Neural progenitor cell (in vitro differentiated cells): ENCODE measurements at regions not wholly inside any gene's neighbourhood (a gene's known extent, or its start where the extent isn't known, plus 50 kb on each side); places are given as distances from the start of the nearest gene placed in this dataset.

Source experiments
- DNase-seq: peaks from one replicate; pipeline ENCODE4 v3.0.0-alpha.2; 2016; ENCODE audit warnings: low spot score
- H2AFZ ChIP-seq: fragments of 200-600 bp; sonication (generic); replicated peaks from 2 replicates; pipeline ENCODE4 v1.6.1; 2016; ENCODE audit warnings: antibody characterized with exemption
- H3F3A ChIP-seq: fragments of 200-600 bp; sonication (generic); 2 replicates; pipeline ENCODE4 v1.6.1; 2016; ENCODE audit warnings: antibody characterized with exemption, low read depth
- H3K27ac ChIP-seq: fragments of 200-600 bp; sonication (generic); 2 replicates; pipeline ENCODE4 v1.5.1; 2016; ENCODE audit warnings: mild to moderate bottlenecking
- H3K27me3 ChIP-seq: fragments of 200-600 bp; sonication (generic); 2 replicates; pipeline ENCODE4 v1.6.1; 2016; ENCODE audit warnings: mild to moderate bottlenecking, moderate library complexity
- H3K36me3 ChIP-seq: fragments of 200-600 bp; sonication (generic); 2 replicates; pipeline ENCODE4 v1.5.1; 2016
- H3K4me1 ChIP-seq: fragments of 200-600 bp; sonication (generic); 2 replicates; pipeline ENCODE4 v1.6.1; 2016; ENCODE audit warnings: mixed run types
- H3K4me2 ChIP-seq: fragments of 200-600 bp; sonication (generic); 2 replicates; pipeline ENCODE4 v1.6.1; 2016
- H3K4me3 ChIP-seq: fragments of 200-600 bp; sonication (generic); 2 replicates; pipeline ENCODE4 v1.5.1; 2016
- H3K79me2 ChIP-seq: fragments of 200-600 bp; sonication (generic); 2 replicates; pipeline ENCODE4 v1.6.1; 2016; ENCODE audit warnings: low read depth
- H3K9ac ChIP-seq: fragments of 200-600 bp; sonication (generic); 2 replicates; pipeline ENCODE4 v1.6.1; 2016
- H3K9me3 ChIP-seq: fragments of 200-600 bp; sonication (generic); 2 replicates; pipeline ENCODE4 v1.5.1; 2016; ENCODE audit warnings: low read depth
- H4K20me1 ChIP-seq: fragments of 200-600 bp; sonication (generic); 2 replicates; pipeline ENCODE4 v1.6.1; 2016; ENCODE audit warnings: low read depth
- H3K27ac Mint-ChIP-seq: 3 replicates; pipeline ENCODE4 v1.8.0; 2021; ENCODE audit warnings: mixed read lengths
- H3K27me3 Mint-ChIP-seq: 2 replicates; pipeline ENCODE4 v1.8.0; 2022; ENCODE audit warnings: low read depth, mild to moderate bottlenecking, inconsistent platforms, moderate library complexity, mixed read lengths; ENCODE audit not compliant: insufficient read depth
- H3K36me3 Mint-ChIP-seq: 3 replicates; pipeline ENCODE4 v1.8.0; 2021; ENCODE audit warnings: mixed read lengths
- H3K4me1 Mint-ChIP-seq: 3 replicates; pipeline ENCODE4 v1.8.0; 2021; ENCODE audit warnings: mixed read lengths
- H3K4me3 Mint-ChIP-seq: 3 replicates; pipeline ENCODE4 v1.8.0; 2021; ENCODE audit warnings: mild to moderate bottlenecking, moderate library complexity, mixed read lengths
- H3K9me3 Mint-ChIP-seq: 3 replicates; pipeline ENCODE4 v1.8.0; 2020; ENCODE audit warnings: mixed read lengths
- EZH2 ChIP-seq: fragments of 200-600 bp; sonication (generic); IDR thresholded peaks from 2 replicates; pipeline ENCODE4 v1.6.1; 2017; ENCODE audit warnings: antibody characterized with exemption, mild to moderate bottlenecking, moderate library complexity
- EZH2phosphoT487 ChIP-seq: fragments of 200-600 bp; sonication (generic); IDR thresholded peaks from 2 replicates; pipeline ENCODE4 v1.6.1; 2017; ENCODE audit warnings: antibody characterized with exemption
- TF ChIP-seq, protein P1 (sequence below): fragments of 200-600 bp; sonication (generic); IDR thresholded peaks from 2 replicates; pipeline ENCODE4 v1.5.1; 2017; ENCODE audit warnings: antibody characterized with exemption, mild to moderate bottlenecking

DNA sequence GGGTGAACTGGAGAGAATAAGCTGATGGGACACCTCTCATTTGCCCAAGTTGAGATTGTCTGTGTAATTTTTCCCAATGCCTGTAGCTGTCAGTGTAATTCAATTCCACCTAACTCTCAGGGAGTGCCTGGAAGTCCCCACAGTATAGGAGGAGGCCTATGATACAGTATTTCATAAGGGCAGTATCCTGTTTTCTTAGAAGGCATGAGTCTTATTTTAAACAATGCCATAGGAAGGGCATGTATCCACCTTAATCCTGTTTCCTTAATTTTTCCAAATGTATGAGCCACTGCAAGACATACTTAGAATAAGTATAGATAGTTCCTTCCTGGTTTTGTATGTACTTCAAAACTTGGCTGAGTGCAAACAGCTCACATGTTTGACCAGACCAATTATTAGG, 226.6 kb upstream of the USP9Y start:
- H4K20me1 ChIP-seq: no peaks in the 10 kb centered on the region
- no peak overlapping the region for H3K9ac ChIP-seq
- no peak overlapping the region for H3K4me2 ChIP-seq
- Mint-ChIP-seq H3K27me3 (no peaks in the 10 kb centered on the region), H3K4me1 (no peaks in the 10 kb centered on the region), H3K4me3 (no peak overlapping the region), H3K36me3 (no peaks in the 10 kb centered on the region), H3K27ac (no peak overlapping the region), H3K9me3 (no peaks in the 10 kb centered on the region)
- no peaks in the 10 kb centered on the region for H3K27me3 ChIP-seq
- TF ChIP-seq EZH2phosphoT487: no peak
- H3K9me3 ChIP-seq: no peaks in the 10 kb centered on the region
- H3K79me2 ChIP-seq: no peaks in the 10 kb centered on the region
- H3K27ac ChIP-seq: no peak overlapping the region
- H3F3A ChIP-seq: no peaks in the 10 kb centered on the region
- H2AFZ ChIP-seq: no peak overlapping the region
- DNase-seq: no peak
- no peaks in the 10 kb centered on the region for H3K36me3 ChIP-seq
- H3K4me3 ChIP-seq: no peak overlapping the region
- H3K4me1 ChIP-seq: no peaks in the 10 kb centered on the region

DNA sequence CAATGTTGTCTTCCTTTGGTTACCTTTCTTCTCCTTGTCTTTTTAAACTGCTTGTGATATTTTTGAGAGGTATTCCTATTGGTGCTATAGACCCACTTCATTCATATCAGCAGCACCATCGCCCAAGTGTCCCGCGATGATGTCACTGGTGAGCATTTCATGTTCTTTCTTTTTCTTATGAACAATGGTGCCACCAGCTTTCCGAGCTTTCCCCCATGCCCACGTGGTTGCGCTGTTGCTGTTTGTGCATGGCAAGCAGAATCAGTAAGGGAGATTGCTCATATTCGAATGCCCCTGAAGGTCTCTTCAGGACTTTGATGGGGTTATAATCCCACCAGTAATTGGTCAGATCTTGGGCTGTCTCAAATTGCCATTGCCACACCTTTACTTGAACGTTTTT, 221.6 kb upstream of the USP9Y start:
- Histone ChIP-seq H3K9me3 (no peaks in the 10 kb centered on the region), H3K4me3 (no peak overlapping the region), H3K27me3 (no peaks in the 10 kb centered on the region), H2AFZ (no peak overlapping the region), H3K79me2 (no peaks in the 10 kb centered on the region), H3K36me3 (no peaks in the 10 kb centered on the region), H3K4me1 (no peaks in the 10 kb centered on the region), H3K27ac (no peak overlapping the region), H3K9ac (no peak overlapping the region), H4K20me1 (no peaks in the 10 kb centered on the region), H3F3A (no peaks in the 10 kb centered on the region), H3K4me2 (no peak overlapping the region)
- DNase-seq: no peak
- Mint-ChIP-seq H3K9me3 (no peaks in the 10 kb centered on the region), H3K27ac (no peak overlapping the region), H3K4me3 (no peak overlapping the region), H3K27me3 (no peaks in the 10 kb centered on the region), H3K36me3 (no peaks in the 10 kb centered on the region), H3K4me1 (no peaks in the 10 kb centered on the region)
- TF ChIP-seq EZH2phosphoT487 (no peak), EZH2 (no peak)
- TF ChIP-seq, protein P1, sequence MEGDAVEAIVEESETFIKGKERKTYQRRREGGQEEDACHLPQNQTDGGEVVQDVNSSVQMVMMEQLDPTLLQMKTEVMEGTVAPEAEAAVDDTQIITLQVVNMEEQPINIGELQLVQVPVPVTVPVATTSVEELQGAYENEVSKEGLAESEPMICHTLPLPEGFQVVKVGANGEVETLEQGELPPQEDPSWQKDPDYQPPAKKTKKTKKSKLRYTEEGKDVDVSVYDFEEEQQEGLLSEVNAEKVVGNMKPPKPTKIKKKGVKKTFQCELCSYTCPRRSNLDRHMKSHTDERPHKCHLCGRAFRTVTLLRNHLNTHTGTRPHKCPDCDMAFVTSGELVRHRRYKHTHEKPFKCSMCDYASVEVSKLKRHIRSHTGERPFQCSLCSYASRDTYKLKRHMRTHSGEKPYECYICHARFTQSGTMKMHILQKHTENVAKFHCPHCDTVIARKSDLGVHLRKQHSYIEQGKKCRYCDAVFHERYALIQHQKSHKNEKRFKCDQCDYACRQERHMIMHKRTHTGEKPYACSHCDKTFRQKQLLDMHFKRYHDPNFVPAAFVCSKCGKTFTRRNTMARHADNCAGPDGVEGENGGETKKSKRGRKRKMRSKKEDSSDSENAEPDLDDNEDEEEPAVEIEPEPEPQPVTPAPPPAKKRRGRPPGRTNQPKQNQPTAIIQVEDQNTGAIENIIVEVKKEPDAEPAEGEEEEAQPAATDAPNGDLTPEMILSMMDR: no peak

DNA sequence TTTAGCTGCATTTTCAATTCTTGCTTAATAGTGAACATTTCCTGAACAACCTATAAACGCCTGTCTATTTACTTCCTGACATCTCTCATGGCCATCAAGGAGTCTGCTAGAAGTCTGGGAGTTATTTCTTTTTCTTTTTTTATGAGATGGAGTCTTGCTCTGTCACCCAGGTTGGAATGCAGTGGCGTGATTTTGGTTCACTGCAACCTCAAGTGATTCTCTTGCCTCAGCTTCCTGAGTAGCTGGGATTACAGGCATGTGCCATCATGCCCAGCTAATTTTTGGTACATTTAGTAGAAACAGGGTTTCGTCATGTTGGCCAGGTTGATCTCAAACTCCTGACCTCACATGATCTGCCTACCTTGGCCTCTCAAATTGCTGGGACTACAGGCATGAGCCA, 217.6 kb upstream of the USP9Y start:
- H3K36me3 Mint-ChIP-seq: no peaks in the 10 kb centered on the region
- TF ChIP-seq EZH2phosphoT487: no peak
- no peak for TF ChIP-seq EZH2
- TF ChIP-seq, protein P1: no peak
- H4K20me1 ChIP-seq: no peaks in the 10 kb centered on the region

DNA sequence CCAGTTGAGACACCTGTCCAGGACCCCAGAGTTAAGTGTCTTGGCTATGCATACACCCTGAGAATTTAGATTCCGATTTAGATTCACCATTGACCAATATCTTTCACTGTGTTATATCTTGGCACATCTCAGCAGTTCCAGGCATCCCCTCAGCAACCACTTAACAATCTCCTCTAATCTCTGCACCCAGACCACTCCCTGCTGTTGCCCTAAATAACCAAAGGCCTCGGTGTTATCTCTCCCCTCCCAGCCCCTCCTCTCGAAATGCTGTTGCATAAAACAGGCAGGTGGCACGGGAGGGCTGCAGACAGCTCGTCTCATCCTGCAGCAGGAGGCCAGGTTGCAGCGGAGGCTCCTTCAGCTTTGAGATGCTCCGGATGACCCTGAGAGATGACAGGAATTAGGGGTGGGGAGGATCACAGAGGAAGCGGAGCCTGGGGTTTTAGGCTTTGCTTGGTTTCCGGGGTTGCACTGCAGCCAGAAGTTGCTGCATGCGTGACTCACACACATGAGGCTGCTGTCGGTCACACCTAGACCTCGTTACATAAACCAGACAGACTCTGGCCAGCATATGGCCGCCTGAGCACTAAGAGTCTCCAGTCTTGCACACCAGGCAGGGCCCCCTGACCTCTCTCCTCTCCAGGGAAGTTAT, 210.3 kb upstream of the USP9Y start:
- Mint-ChIP-seq H3K9me3 (no peaks in the 10 kb centered on the region), H3K4me3 (no peak overlapping the region), H3K36me3 (no peaks in the 10 kb centered on the region), H3K27me3 (no peaks in the 10 kb centered on the region), H3K4me1 (no peaks in the 10 kb centered on the region), H3K27ac (no peak overlapping the region)
- Histone ChIP-seq H2AFZ (no peak overlapping the region), H3K27ac (no peak overlapping the region), H3K36me3 (no peaks in the 10 kb centered on the region), H3K9me3 (no peaks in the 10 kb centered on the region), H3K4me1 (no peaks in the 10 kb centered on the region), H3F3A (no peaks in the 10 kb centered on the region), H3K27me3 (no peaks in the 10 kb centered on the region), H3K79me2 (no peaks in the 10 kb centered on the region), H4K20me1 (no peaks in the 10 kb centered on the region), H3K4me3 (no peak overlapping the region), H3K4me2 (no peak overlapping the region), H3K9ac (no peak overlapping the region)
- no peak for DNase-seq
- no peak for TF ChIP-seq EZH2phosphoT487
- TF ChIP-seq, protein P1: no peak
- no peak for TF ChIP-seq EZH2

More for the DNA sequence above, 217.6 kb upstream of the USP9Y start:
- Mint-ChIP-seq H3K4me1 (no peaks in the 10 kb centered on the region), H3K27me3 (no peaks in the 10 kb centered on the region), H3K4me3 (no peak overlapping the region), H3K9me3 (no peaks in the 10 kb centered on the region), H3K27ac (no peak overlapping the region)
- Histone ChIP-seq H3K27ac (no peak overlapping the region), H3K9me3 (no peaks in the 10 kb centered on the region), H3K79me2 (no peaks in the 10 kb centered on the region), H3K36me3 (no peaks in the 10 kb centered on the region), H3K4me2 (no peak overlapping the region), H2AFZ (no peak overlapping the region), H3K4me3 (no peak overlapping the region), H3K27me3 (no peaks in the 10 kb centered on the region), H3K9ac (no peak overlapping the region), H3F3A (no peaks in the 10 kb centered on the region), H3K4me1 (no peaks in the 10 kb centered on the region)
- DNase-seq: no peak
